Body of pancreas (tissue), 4 donors: ENCODE measurements at regions not wholly inside any gene's neighbourhood (a gene's known extent, or its start where the extent isn't known, plus 50 kb on each side); places are given as distances from the start of the nearest gene placed in this dataset.

Experiments
- POLR2A ChIP-seq, 3 donors: fragments of 450-650 bp; IDR thresholded peaks; one replicate each; pipeline ENCODE4 v1.6.1; 2016; ENCODE audit warnings: antibody characterized with exemption in 3 of 3, mild to moderate bottlenecking in 2 of 3
- TF ChIP-seq, protein P1 (sequence below), 7 experiments: fragments of 450-650 bp in 4 of 7; fragments of 200-600 bp in 3 of 7; sonication (generic) in 3 of 7; IDR thresholded peaks; one replicate each; pipeline ENCODE4 v1.5.1; 2016 to 2019; ENCODE audit warnings: antibody characterized with exemption in 7 of 7

GRCh38 chr18:78368726-78369125, 610.9 kb upstream of the SALL3 start:
- TF ChIP-seq, protein P1, sequence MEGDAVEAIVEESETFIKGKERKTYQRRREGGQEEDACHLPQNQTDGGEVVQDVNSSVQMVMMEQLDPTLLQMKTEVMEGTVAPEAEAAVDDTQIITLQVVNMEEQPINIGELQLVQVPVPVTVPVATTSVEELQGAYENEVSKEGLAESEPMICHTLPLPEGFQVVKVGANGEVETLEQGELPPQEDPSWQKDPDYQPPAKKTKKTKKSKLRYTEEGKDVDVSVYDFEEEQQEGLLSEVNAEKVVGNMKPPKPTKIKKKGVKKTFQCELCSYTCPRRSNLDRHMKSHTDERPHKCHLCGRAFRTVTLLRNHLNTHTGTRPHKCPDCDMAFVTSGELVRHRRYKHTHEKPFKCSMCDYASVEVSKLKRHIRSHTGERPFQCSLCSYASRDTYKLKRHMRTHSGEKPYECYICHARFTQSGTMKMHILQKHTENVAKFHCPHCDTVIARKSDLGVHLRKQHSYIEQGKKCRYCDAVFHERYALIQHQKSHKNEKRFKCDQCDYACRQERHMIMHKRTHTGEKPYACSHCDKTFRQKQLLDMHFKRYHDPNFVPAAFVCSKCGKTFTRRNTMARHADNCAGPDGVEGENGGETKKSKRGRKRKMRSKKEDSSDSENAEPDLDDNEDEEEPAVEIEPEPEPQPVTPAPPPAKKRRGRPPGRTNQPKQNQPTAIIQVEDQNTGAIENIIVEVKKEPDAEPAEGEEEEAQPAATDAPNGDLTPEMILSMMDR (IDR thresholded peaks at IDR 0.05) = no peak
- no peak for TF ChIP-seq POLR2A (IDR thresholded peaks at IDR 0.05)
